HFFc6 (cell line): ENCODE measurements at regions not wholly inside any gene's neighbourhood (a gene's known extent, or its start where the extent isn't known, plus 50 kb on each side); places are given as distances from the start of the nearest gene placed in this dataset.

Experiments used
- DNase-seq: peaks from one replicate; pipeline ENCODE4 v3.0.0-alpha.2; 2018
- H3K27ac Mint-ChIP-seq: 2 replicates; pipeline ENCODE4 v1.8.0; 2020; ENCODE audit warnings: mild to moderate bottlenecking, mixed read lengths
- H3K27me3 Mint-ChIP-seq: 2 replicates; pipeline ENCODE4 v1.8.0; 2021; ENCODE audit warnings: mild to moderate bottlenecking, moderate library complexity, mixed read lengths; ENCODE audit not compliant: insufficient read depth
- H3K36me3 Mint-ChIP-seq: 2 replicates; pipeline ENCODE4 v1.8.0; 2021; ENCODE audit warnings: low read depth, mixed read lengths
- H3K4me1 Mint-ChIP-seq: 2 replicates; pipeline ENCODE4 v1.8.0; 2020; ENCODE audit warnings: low read depth, mixed read lengths
- H3K4me3 Mint-ChIP-seq: 2 replicates; pipeline ENCODE4 v1.8.0; 2020; ENCODE audit warnings: mild to moderate bottlenecking, moderate library complexity, mixed read lengths
- H3K9me3 Mint-ChIP-seq: 2 replicates; pipeline ENCODE4 v1.8.0; 2020; ENCODE audit warnings: mild to moderate bottlenecking, mixed read lengths
- CTCF ChIP-seq: fragments of 200-600 bp; sonication (generic); IDR thresholded peaks from 2 replicates; pipeline ENCODE4 v1.5.0; 2021; ENCODE audit warnings: antibody characterized with exemption, mild to moderate bottlenecking

GRCh38 chr12:67508830-67509229 lies 139.7 kb upstream of the DYRK2 start:
- DNase-seq, result no peak

DNA sequence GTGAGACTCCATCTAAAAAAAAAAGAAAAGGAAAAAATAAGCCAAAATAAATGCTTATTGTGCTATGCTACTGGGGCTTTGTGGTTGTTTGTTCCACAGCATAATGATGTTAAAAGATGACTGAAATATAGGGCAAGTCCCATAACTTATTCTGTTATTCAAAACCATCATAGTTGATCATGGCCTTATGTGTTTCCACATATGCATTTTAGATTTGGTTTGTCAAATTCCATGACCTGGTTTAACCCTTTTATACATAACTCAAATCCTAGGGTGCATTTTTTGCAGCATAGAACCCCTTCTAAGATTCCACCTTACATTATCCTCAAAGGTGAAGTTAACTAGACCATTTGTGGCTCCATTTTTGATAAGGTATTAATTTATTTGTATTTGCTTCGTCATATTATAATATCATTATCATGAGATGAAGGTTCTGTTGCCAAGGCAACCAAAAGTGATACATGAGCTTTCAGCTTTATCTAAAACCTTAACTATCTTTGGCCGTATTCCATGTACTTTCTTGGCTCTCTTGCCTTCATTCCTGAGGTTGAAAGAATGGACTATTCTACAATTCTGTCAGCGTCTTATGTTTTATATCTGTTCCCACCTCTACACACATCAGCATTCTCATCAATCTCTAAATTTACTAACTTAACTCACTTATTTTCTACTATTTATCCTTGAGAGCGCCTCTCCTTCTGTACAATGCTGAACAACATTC lies 138.7 kb upstream of the DYRK2 start:
- Mint-ChIP-seq H3K36me3 (no peaks in the 10 kb centered on the region), H3K27ac (no peak overlapping the region), H3K9me3 (no peaks in the 10 kb centered on the region), H3K4me3 (no peak overlapping the region), H3K4me1 (peaks cover 6% of the 10 kb centered on the region; the same call in 1 of the 2 replicates), H3K27me3 (peaks cover 10% of the 10 kb centered on the region)
- DNase-seq, result no peak
- no peak for TF ChIP-seq CTCF

More at GRCh38 chr12:67508830-67509229, 139.7 kb upstream of the DYRK2 start:
- Mint-ChIP-seq H3K27me3 (peaks cover 16% of the 10 kb centered on the region), H3K9me3 (no peaks in the 10 kb centered on the region), H3K27ac (no peak overlapping the region), H3K4me3 (no peak overlapping the region), H3K4me1 (peaks cover 6% of the 10 kb centered on the region; the same call in 1 of the 2 replicates), H3K36me3 (no peaks in the 10 kb centered on the region)
- no peak for TF ChIP-seq CTCF

DNA sequence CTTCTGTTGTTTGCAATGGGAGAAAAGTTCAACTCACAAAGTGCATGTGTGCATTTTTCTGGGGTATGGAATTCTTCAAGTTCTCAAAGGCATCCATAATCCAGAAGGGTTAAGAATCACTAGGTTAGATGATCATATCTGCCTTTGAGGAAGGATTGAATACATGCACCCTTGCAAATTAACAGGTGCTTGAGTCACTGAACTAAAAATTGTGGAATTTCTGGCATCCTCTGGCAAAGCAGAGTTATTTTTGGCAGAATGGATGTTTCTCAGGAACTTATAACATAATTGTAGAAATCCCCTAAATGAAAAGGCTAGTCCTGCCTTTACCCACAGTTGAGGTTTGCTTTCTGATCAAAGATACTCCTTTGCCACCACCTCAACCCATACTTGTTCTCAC lies 136.5 kb upstream of the DYRK2 start:
- DNase-seq, result no peak
- Mint-ChIP-seq H3K4me1 (peaks cover 9% of the 10 kb centered on the region), H3K27ac (no peak overlapping the region), H3K9me3 (no peaks in the 10 kb centered on the region), H3K27me3 (peaks cover 17% of the 10 kb centered on the region; the same call in 1 of the 2 replicates), H3K4me3 (no peak overlapping the region), H3K36me3 (no peaks in the 10 kb centered on the region)
- no peak for TF ChIP-seq CTCF

DNA sequence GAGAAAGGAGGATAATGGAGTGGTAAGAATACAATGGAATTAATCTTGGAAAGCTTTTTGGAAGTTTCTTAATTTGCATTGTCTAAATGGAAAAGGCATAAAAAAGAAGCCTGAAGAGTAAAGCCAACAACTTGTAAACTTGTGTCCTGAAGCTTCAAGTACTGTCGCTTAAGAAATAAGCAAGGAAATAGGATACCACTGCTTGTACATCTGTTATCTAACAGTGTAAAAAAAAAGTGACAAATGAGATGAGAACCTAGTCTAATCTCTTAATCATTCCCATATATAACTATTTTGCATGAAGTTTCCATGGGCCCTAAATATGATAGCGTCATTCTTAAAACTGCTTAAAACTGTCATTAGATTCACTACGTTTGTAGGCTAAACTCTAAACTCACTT lies 134.0 kb upstream of the DYRK2 start:
- Mint-ChIP-seq H3K9me3 (no peaks in the 10 kb centered on the region), H3K36me3 (no peaks in the 10 kb centered on the region), H3K4me3 (no peak overlapping the region), H3K27ac (no peak overlapping the region), H3K4me1 (peaks cover 12% of the 10 kb centered on the region), H3K27me3 (peaks cover 19% of the 10 kb centered on the region; the same call in 1 of the 2 replicates)
- no peak for TF ChIP-seq CTCF
- DNase-seq, result no peak

- Mint-ChIP-seq H3K27ac (no peak overlapping the region), H3K36me3 (no peaks in the 10 kb centered on the region), H3K9me3 (no peaks in the 10 kb centered on the region), H3K27me3 (peaks cover 19% of the 10 kb centered on the region; the same call in 1 of the 2 replicates), H3K4me3 (no peak overlapping the region), H3K4me1 (peaks cover 12% of the 10 kb centered on the region)
- no peak for TF ChIP-seq CTCF
- DNase-seq, result no peak
Measured at GRCh38 chr12:67515679-67516340, 132.7 kb upstream of the DYRK2 start.
